HG02642 (cell line): ENCODE measurements at regions not wholly inside any gene's neighbourhood (a gene's known extent, or its start where the extent isn't known, plus 50 kb on each side); places are given as distances from the start of the nearest gene placed in this dataset.

Experiments used
- ATAC-seq: cut with Tn5 transposase; IDR thresholded peaks from one replicate; pipeline ENCODE4 v1.9.1; 2021; ENCODE audit warnings: mild to moderate bottlenecking; ENCODE audit not compliant: unreplicated experiment, poor library complexity

DNA sequence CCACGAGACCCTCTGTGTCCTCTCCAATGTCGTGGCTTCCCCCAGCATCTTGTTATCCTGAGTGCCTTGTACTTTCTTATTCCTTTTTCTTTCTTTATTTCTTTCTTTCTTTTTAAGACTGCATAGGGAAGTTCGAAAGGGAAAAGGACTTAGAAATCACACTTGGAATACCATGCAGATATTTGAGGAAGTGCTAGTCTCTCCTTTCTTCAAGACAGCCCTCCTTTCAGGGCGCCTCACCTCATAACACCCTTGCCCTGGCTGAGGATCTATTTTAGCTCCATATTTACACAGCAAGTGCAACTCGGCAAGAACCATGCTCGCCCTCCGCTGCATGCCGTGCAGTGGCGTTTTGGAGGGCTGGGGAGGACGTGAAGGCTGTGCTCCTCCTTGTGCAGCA is 232.3 kb upstream of the GLI3 start:
- ATAC-seq: no peak

DNA sequence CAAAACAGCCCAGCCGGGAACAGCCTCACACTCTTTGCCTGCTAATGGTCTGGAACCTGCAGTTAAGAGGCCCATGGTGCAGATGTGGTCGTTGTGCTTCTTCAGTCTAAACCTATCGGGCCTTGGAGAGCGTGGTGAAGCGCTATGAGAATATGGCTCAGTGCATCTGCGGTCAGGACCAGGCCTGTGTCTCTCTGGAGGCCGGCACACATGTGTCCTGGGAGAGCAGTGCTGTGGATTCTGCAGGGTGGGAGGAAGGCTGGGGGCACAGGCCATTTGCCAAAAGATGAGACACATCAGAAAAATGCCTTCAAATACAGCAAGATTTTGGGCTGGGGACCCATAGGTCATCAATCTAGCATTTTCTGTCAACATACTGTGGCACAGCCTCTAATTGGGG is 231.5 kb upstream of the GLI3 start:
- ATAC-seq: no peak

DNA sequence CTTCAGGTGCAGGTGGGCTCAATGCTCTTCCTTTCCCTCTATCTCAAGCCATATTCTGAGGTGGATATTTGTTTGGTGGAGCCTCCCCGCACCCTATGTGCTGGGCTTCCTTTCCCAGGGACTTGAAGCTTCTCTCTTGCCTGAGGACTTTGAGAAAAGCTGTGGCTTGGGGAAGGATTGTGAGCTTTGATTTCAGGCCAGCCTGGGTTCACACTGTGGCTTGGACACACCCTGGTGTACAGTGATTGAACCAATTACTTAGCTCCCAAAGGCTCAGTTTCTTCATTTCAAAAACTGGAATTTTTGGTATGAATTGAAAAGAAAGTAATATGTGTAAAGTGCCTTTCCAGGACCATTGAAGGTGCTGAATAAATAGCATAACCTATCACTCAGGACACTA is 224.5 kb upstream of the GLI3 start:
- ATAC-seq: no peak

DNA sequence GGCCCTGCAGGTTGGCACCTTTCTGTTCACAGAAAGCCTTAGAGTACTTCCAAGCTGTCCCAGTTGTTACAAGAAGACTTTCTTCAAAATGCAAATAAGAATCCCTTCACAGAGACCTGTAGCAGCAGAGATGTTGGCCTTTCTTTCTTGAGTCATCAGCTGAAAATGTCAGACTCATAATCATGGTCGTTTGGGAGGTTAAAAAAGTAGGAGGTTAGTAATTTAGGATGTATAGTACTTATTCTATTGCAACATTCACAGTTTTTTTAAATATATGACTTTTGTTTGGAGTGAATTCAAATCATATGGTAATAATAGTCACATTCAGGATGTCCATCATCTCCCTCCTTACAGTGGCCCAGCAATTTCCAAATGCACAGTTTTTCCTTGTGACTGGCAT is 223.9 kb upstream of the GLI3 start:
- no peak for ATAC-seq

DNA sequence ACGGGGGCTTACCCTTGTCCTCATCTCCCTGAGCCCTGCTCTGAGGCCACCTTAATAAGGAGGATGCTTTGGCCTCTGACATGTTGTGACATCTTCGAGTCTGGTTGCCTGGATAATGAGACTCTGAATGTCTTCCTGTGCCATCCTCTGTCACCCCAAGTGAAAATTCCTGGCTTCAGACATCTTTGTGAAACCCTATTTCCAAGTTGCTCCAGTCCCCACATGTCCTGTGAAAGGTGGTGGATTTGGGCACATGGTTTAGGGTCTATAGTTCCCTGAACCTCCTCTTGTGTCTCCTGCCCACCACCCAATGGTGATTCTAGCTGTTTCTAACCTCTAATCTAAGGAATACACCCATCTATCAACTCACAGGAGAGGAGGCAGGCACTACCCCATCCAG is 223.1 kb upstream of the GLI3 start:
- ATAC-seq: no peak

DNA sequence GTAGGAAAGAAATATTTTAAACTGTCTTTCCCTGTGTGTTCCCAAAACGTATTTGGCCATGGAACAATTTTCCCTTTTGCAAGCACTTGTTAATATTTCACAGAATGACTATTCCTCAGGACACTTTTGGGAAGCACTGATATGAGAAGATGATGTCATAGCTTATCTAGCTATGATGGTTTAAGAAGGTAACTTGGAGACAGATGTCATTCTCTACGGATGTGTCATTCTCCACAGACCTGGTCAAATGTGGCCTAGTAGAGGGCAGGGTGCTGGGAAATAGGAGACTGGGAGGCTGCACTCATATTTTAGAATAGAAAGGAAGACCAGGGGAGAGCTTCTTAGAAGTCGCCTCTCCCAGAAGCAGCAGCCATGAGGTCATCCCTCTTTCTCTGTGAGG is 220.7 kb upstream of the GLI3 start:
- ATAC-seq: no peak

DNA sequence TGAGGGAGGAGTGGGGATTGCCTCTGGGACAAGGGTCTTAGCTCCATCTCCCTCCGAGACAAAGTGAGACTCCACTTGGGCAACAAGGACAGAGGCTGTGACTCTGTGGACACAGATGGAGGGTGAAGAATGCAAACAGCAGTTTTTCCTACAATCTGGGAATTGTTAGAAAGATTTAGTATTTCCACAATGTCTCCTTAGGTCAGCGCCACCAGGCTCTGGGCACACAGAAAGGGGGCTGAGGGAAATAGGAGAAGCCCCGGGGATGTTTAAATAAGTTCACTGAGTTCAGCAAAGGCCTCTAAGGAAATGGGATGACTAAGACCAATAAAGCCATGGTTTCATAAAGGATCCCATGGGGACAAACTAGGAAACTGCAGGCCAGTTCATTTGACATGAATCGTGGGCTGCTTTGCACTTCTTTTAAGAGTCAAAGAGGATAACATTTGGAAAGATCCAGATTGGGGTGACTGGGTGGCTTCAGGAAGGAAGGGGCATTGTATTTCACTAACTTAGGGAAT is 219.8 kb upstream of the GLI3 start:
- no peak for ATAC-seq

DNA sequence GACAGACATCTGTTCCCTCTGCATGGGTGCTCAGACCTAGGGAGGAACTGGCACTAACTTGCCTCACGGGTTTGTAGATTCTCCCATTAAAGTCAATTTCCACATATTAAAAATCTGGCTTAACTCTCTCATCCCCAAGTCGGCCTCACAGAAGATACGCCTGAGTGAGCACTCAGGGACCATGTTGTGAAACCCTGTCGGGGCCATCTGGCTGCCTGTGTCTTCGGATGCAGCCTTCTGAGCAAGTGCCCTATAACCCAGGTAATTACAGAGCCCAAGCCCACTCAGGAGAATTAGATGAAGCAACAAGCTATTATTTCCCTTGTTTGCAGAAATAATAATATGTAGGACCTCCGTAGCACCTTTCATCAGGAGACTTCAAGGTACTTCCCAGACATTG is 219.3 kb upstream of the GLI3 start:
- ATAC-seq: no peak

DNA sequence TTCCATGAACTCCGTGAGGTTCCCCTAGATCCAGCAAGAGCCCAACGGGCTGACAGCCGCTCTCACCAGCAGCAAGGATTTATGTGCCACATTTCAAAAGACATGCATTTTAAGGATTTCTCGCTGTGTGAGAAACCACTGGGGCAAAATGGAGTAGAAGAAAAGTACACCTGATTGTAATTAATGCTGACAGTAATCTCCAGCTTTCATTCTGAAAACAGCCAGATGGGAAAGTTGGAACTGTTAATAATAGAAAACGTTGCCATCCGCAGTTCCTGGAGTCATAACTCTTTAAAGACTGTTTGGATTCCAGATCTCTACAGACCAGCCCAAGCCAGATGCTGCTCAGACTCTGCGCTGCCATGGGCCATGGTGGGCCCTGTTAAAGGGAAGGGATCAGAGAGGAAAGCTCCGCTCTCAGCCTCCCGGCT is 216.9 kb upstream of the GLI3 start:
- ATAC-seq: no peak

DNA sequence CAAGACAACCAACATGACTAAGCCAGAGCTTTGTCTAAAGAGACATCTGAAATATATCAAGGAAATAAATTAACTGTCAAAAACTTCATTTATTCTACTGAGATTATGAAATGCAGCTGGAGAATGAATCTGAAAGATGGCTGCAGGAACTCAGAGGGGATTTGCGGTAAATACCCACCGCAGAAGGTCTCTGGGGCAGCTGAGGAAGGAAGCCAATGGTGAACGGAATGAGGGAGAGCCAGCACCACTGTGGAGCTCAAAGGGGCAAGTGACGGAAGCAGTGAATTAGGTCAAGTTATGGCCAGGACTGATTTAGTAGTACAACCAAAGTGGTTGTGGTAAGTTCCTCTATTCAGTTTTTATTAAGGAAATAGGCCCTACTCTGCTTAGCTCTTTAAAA is 215.3 kb upstream of the GLI3 start:
- ATAC-seq: no peak

DNA sequence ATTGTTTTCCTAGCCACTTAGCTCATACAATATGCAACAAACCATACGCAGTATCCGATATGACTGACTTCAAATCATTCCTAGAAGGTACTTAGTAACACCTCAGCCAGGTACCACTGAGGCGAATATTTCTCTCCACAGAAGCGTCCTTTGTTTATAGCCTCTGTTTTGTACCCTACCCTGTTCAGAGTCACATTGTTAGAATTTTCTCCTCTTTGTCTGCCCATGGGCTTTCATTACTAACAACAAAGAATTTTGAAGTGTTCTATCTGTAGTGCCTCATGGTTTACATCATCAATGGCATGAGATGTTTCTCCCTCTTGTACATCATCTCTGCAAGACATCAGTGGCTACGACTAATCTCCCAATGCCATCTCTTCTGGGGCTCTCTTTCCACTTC is 212.4 kb upstream of the GLI3 start:
- no peak for ATAC-seq

DNA sequence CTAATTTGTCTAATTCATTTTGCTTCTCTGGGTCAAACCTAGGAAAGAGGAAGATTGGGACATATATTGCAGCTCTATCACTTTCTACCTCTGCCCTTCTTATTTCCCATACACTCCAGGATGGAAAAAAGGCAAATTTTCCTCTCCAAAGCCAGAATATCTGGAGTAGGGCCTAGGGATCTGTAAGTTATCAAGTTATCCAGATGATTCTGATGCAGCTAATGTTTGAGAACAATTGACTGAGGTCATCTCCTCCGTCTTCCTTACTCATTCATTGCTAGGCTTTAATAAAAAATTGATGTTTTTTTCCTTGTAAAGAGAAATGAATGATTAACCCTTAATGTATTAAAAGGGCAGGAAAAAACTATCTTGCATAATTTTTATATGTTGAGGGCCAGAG is 211.9 kb upstream of the GLI3 start:
- ATAC-seq: no peak

DNA sequence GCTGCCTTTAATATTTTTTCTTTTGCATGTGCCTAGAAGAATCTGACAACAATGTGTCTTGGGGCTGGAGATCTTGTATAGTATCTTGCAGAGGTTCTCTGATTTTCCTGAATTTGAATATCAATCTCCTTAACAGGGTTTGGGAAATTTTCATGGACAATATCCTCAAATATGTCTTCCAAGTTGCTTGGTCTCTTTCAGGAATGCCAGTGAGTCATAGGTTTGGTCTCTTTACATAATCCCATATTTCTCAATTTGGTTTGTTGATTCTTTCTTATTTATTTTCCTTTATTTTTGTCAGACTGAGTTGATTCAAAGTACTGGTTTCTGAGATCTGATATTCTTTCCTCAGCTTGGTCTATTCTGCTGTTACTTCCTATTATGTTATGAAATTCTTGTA is 208.7 kb upstream of the GLI3 start:
- ATAC-seq: no peak

DNA sequence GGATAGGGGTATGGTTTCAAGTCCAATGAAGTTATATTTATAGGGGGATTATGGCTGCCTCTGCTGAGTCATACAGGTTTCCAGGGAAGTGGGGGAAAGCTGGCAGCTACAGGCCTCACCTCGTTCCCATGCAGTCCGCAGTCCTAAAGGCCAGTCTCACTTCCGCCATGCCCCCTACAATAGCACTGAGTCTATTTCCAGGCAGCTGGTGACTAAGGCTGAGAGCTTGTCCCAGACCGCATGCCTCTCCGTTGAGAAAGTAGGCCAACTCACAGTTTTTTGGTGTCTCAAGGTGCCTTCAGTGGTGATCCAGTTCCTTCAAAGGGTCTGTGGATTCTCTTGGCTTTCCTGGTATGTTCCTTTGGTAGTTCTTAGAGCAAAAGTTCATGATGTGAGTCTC is 203.9 kb upstream of the GLI3 start:
- ATAC-seq: no peak

DNA sequence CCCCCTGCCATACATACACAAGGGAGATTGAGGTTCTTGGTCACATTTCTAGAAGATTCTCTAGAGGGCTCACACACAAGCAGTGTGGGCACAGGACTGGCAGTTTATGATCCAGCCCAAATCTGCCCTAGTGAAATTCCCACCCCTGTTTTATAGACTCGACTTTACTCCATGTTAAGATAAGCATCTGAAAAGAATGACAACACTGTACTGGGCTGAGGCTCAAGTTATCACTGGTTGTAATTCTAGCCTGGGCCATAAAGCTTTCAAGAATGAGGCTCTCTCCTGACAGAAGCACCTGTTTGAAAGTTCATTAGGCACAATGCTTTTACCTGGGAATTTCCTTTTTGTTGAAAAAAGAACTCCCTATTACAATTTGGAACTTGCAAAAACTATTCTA is 195.6 kb upstream of the GLI3 start:
- no peak for ATAC-seq

DNA sequence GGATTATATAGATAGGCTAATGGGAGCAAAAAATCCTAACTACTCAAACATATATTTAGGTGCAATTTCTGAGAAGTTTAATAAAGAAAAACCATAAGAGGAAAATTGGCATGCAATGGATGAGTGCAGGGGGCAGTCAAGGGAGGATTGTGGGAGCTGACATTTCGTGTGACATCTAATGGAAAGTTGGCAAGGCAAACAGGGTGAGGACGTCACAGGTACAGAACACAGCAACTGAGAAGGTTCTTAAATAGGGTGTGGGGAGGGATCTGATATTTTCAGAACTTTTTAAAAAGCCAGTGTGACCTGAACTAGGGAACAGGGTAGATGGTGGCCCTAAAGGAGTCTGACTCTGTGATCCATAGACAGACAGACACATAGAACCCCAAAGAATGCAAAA is 194.9 kb upstream of the GLI3 start:
- ATAC-seq: no peak

DNA sequence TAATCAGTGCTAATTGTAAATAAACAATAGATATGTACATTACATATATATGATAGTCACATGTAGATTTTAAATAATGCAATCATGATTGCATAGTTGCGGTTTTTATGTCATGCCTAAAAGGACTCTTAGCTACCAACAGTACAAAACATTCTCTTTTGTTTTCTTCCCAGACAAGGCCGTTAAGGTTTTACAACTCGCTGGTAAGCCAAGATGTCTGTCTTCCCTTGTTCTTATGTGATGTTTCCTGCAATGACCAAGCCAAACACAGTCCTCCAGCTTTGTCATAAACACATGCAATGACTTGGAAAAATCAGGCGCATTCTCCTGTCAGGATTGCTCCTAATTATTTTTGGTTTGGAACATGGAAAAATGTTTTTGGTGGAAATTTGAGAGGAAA is 192.3 kb upstream of the GLI3 start:
- no peak for ATAC-seq

DNA sequence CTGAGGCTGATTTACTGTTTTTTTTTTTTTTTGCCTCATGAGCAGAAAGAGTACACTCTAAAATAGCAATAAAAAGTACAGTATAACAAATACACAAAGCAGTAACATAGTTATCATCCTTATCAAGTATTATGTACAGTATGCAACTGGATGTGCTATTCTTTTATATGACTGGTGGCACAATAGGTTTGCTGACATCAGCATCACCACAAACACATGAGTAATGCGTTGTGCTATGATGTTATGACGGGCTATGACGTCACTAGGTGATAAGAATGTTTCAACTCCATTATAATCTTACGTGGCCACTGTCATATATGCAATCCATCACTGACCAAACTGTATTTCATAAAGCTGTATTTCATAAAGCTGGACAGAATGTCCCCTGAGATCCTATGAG is 189.2 kb upstream of the GLI3 start:
- ATAC-seq: no peak

DNA sequence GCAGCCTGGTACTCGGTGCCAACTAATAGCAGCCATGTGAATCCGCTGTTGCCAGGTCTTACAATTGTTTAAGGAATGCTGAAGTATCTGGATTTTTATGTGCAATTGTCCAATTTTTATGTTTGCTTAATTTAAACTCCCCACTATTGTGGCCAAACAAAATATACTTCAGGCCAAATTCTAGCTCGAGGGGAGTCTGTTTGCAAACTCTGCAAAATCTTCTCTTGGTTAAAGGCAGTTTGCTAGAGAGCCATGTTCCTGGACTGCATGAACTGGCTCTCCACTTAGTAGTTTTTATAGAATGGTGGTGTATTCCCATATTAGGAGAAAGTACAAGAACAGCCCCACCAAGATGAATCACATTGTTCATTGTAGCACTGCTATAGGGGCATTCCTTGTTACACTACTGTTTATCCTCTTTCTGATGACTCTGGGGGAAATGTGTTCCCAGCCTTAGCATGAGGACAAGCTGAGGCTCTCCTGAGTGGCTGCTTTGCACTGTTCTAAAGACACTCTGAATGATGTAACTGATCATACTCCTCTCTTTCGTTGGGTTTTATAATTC is 178.0 kb upstream of the GLI3 start:
- ATAC-seq: no peak

DNA sequence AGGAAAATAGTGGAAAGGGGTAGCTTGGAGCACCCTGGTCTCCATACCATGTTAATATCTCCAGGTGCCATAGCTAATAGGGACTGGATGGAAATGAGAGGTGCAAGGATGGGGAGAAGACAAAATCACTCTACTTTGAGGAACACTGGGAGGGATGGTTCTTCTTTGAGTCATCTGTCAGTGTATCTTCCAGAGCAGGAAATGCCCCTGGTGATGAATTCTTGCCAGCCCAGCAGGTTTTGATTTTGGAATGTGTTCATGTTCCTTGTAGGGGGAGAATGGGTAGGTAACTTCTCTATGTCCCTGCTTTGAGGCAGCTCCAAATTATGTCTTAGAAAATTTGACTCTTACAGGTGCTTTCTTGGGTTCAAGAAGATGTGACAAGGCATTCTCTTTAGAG is 177.0 kb upstream of the GLI3 start:
- no peak for ATAC-seq

DNA sequence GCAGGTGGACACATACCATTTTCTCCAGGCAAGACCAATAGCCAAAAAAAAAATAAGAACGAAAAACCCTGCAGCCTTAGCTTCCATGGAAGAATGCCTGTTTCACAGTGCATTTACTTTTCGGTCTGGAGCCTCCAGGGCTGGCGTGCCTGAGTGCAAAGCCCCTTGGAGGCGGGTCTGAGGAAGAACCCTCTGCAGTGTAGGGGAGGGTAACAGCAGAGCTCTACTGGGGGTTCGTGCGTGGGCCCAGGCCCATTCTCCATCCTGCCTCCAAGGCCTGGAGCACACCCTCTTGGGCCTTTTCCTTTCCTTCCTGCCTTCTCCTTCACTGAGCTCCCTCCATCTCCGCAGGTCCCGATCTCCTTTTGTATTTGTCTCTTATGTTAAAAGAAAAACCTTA is 172.3 kb upstream of the GLI3 start:
- ATAC-seq: no peak

DNA sequence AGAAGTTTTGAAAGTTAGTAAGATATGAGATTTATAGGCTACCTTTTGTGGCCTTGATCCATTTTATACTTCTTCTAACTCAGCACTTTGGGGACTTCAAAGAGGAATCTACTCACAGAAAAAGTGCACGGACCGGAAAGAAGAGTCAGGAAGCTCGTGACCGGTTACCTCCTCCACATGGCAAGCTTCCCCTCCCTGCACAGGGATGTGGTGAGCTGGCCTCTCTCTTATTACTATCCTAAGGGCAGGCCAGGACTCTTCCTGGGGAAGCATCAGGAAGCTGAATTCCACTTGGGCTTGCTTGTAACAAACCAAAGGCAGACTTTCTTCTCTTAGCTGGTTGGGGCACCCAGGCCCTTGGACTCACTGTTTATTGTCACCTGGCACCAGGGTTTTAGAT is 170.8 kb upstream of the GLI3 start:
- no peak for ATAC-seq
